ENCODE measurements at regions not wholly inside any gene's neighbourhood (a gene's known extent, or its start where the extent isn't known, plus 50 kb on each side); places are given as distances from the start of the nearest gene placed in this dataset.
A peak's percentile ranks its signal among the peaks of the same experiment; 100 is the strongest.

DNA sequence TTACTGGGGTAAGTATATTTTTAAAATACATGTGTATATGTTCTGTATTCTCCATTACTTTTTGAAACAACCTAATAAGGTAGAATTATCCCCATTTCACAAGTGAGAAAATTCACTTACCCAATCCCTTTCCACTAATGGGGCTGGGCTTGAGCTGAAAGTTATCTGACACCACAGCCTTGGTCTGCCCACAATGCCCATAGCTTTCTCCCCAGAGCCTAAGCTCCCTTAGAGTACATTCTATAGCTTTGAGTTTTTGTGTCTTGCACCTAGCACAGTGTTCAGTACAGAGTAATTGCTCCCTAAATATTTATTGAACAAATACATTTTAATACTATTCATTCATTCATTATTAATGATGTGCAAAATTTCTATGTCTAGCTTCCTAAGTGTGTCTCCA lies 152.7 kb upstream of the RUNX1 start:
- Mint-ChIP-seq H3K4me3 (ENCODE audit: unreplicated experiment) (no peak overlapping the region), H3K27ac (ENCODE audit: low read depth, unreplicated experiment) (no peak overlapping the region), H3K36me3 (ENCODE audit: insufficient read depth, unreplicated experiment) (no peaks in the 10 kb centered on the region), H3K4me1 (ENCODE audit: insufficient read depth, unreplicated experiment) (peaks cover 36% of the 10 kb centered on the region), H3K9me3 (ENCODE audit: unreplicated experiment) (no peaks in the 10 kb centered on the region), H3K27me3 (ENCODE audit: insufficient read depth, unreplicated experiment) (no peaks in the 10 kb centered on the region)
- POLR2A ChIA-PET = interaction anchor here (0.8 to 1.2 kb wide), 4 partner anchors 10 to 15 kb away, joined by 3 to 5 read pairs (median 4); no protein-coding TSS in a partner anchor
- CTCF ChIA-PET = interaction anchor here (1.6 kb wide), 1 partner anchor 151 kb away, joined by 4 read pairs; no protein-coding TSS in a partner anchor
- DNase-seq (ENCODE audit: unreplicated experiment) = no peak
- intact Hi-C loops (cut with micrococcal nuclease) = no loop called here
- no TSS peak for BruUV-seq (replicated peaks)
- TF ChIP-seq, protein P1, sequence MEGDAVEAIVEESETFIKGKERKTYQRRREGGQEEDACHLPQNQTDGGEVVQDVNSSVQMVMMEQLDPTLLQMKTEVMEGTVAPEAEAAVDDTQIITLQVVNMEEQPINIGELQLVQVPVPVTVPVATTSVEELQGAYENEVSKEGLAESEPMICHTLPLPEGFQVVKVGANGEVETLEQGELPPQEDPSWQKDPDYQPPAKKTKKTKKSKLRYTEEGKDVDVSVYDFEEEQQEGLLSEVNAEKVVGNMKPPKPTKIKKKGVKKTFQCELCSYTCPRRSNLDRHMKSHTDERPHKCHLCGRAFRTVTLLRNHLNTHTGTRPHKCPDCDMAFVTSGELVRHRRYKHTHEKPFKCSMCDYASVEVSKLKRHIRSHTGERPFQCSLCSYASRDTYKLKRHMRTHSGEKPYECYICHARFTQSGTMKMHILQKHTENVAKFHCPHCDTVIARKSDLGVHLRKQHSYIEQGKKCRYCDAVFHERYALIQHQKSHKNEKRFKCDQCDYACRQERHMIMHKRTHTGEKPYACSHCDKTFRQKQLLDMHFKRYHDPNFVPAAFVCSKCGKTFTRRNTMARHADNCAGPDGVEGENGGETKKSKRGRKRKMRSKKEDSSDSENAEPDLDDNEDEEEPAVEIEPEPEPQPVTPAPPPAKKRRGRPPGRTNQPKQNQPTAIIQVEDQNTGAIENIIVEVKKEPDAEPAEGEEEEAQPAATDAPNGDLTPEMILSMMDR (IDR thresholded peaks at IDR 0.05; ENCODE audit: unreplicated experiment) = no peak

DNA sequence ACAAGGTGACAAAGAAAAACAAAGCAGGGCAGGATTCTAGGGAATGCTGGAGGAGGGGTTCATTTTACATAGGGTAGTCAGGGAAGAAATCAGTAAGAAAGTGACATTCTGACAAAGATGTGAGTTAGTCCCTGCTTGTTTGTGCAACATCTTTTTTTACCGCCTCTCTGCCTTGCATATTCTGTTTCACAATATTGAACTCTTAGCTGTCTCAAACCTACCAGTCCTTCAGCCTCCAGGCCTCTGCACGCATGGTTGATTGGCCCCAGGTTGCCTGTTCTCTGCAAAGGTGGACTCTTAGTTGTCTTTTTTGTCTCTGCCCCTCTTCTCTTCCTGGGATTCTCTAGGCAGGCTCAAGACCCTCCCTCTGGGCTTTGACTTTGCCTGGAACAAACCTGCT lies 152.2 kb upstream of the RUNX1 start:
- no peak overlapping the region for H3K4me3 Mint-ChIP-seq (ENCODE audit: unreplicated experiment)
- intact Hi-C loops (cut with micrococcal nuclease) = no loop called here
- no peak overlapping the region for H3K27ac Mint-ChIP-seq (ENCODE audit: low read depth, unreplicated experiment)
- no peak for DNase-seq (ENCODE audit: unreplicated experiment)
- CTCF ChIA-PET = interaction anchor here (0.6 to 1.6 kb wide), 2 partner anchors 151 to 291 kb away, joined by 3 to 4 read pairs; no protein-coding TSS in a partner anchor
- H3K27me3 Mint-ChIP-seq (ENCODE audit: insufficient read depth, unreplicated experiment) = no peaks in the 10 kb centered on the region
- H3K4me1 Mint-ChIP-seq (ENCODE audit: insufficient read depth, unreplicated experiment) = peaks cover 31% of the 10 kb centered on the region
- no peaks in the 10 kb centered on the region for H3K36me3 Mint-ChIP-seq (ENCODE audit: insufficient read depth, unreplicated experiment)
- no TSS peak for BruUV-seq (replicated peaks)
- no peaks in the 10 kb centered on the region for H3K9me3 Mint-ChIP-seq (ENCODE audit: unreplicated experiment)
- POLR2A ChIA-PET = interaction anchor here (0.6 to 1.6 kb wide), 7 partner anchors 10 to 313 kb away, joined by 3 to 5 read pairs (median 3); no protein-coding TSS in a partner anchor
- TF ChIP-seq, protein P1 (IDR thresholded peaks at IDR 0.05; ENCODE audit: unreplicated experiment) = no peak

DNA sequence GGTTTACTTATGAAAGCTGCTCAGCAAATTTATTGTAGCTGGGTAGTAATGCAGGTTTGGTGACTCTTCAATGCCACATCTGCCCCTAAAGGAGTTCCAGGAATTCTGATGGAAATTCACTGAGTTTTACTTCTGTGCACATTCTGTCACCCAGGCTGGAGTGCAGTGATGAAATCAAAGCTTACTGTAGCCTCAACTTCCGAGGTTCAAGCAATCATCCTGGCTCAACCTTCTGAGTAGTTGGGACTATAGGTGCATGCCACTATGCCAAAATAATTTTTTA lies 150.6 kb upstream of the RUNX1 start:
- intact Hi-C loops (cut with micrococcal nuclease) = no loop called here
- Mint-ChIP-seq H3K4me3 (ENCODE audit: unreplicated experiment) (no peak overlapping the region), H3K4me1 (ENCODE audit: insufficient read depth, unreplicated experiment) (peaks cover 30% of the 10 kb centered on the region), H3K27me3 (ENCODE audit: insufficient read depth, unreplicated experiment) (no peaks in the 10 kb centered on the region), H3K27ac (ENCODE audit: low read depth, unreplicated experiment) (no peak overlapping the region), H3K9me3 (ENCODE audit: unreplicated experiment) (peaks cover 7% of the 10 kb centered on the region), H3K36me3 (ENCODE audit: insufficient read depth, unreplicated experiment) (no peaks in the 10 kb centered on the region)
- DNase-seq (ENCODE audit: unreplicated experiment) = no peak
- BruUV-seq (replicated peaks) = no TSS peak
- TF ChIP-seq, protein P1 (IDR thresholded peaks at IDR 0.05; ENCODE audit: unreplicated experiment) = no peak
- POLR2A ChIA-PET = interaction anchor here (0.8 to 2.3 kb wide), 4 partner anchors 12 to 335 kb away, joined by 3 to 9 read pairs (median 5); no protein-coding TSS in a partner anchor
- CTCF ChIA-PET = interaction anchor here (0.6 kb wide), 1 partner anchor 16 kb away, joined by 3 read pairs; no protein-coding TSS in a partner anchor

DNA sequence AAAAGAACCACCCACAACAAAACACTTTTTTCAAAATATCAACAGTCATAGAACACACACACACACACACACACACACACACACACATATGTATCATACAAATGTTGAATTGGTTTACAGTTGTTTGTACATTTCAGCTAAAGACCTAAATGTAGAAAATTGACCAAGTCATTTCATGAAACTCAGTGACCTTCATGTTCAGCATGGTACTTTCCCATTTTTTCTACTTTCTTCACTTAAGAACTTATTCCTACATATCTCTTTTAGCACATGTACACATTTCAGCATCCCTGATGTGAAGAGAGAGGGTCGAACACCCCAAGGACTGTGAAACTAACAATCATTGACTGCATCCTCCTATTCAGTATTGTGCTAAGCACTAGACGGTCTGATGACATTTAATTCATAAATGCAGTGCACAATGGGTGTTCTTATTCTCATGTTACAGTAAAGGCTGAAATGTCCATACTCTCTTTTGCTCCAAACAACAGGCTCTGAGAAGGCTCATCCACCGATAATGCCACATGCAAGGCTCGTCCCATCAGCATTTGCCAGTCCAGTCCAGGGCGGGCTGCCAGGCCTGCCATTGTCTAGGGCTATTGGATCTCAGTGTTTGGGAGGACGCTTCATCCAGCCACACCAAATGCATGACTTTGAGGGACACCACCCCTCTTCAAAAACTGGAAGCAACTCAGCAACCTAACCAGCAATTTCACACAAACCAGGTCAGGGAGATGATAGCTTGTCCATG lies 150.1 kb upstream of the RUNX1 start:
- no TSS peak for BruUV-seq (replicated peaks)
- Mint-ChIP-seq H3K4me3 (ENCODE audit: unreplicated experiment) (no peak overlapping the region), H3K27ac (ENCODE audit: low read depth, unreplicated experiment) (peak overlapping the region; percentile 74), H3K4me1 (ENCODE audit: insufficient read depth, unreplicated experiment) (peaks cover 30% of the 10 kb centered on the region), H3K27me3 (ENCODE audit: insufficient read depth, unreplicated experiment) (no peaks in the 10 kb centered on the region), H3K9me3 (ENCODE audit: unreplicated experiment) (peaks cover 9% of the 10 kb centered on the region), H3K36me3 (ENCODE audit: insufficient read depth, unreplicated experiment) (no peaks in the 10 kb centered on the region)
- intact Hi-C loops (cut with micrococcal nuclease) = no loop called here
- POLR2A ChIA-PET = interaction anchor here (0.8 to 2.8 kb wide), 8 partner anchors 16 to 391 kb away, joined by 3 to 21 read pairs (median 6); no protein-coding TSS in a partner anchor
- TF ChIP-seq, protein P1 (IDR thresholded peaks at IDR 0.05; ENCODE audit: unreplicated experiment) = no peak
- CTCF ChIA-PET = interaction anchor here (0.6 kb wide), 2 partner anchors 17 to 111 kb away, joined by 3 read pairs; no protein-coding TSS in a partner anchor
- no peak for DNase-seq (ENCODE audit: unreplicated experiment)

Data from MCF 10A (cell line).